SK-N-SH (cell line): ENCODE measurements at regions not wholly inside any gene's neighbourhood (a gene's known extent, or its start where the extent isn't known, plus 50 kb on each side); places are given as distances from the start of the nearest gene placed in this dataset.

Experiments used
- EZH2phosphoT487 ChIP-seq: fragments of 200-600 bp; sonication (generic); IDR thresholded peaks from 2 replicates; pipeline ENCODE4 v1.6.1; 2017; ENCODE audit warnings: low read depth, mixed run types, mild to moderate bottlenecking, antibody characterized with exemption, moderate library complexity, borderline replicate concordance
- FOXM1 ChIP-seq: IDR thresholded peaks from 2 replicates; pipeline ENCODE4 v1.4.0; 2012; ENCODE audit warnings: low read depth, mild to moderate bottlenecking
- JUND ChIP-seq: IDR thresholded peaks from 2 replicates; pipeline ENCODE4 v1.4.0; 2012
- POLR2AphosphoS5 ChIP-seq: IDR thresholded peaks from 2 replicates; pipeline ENCODE4 v1.6.1; 2012; ENCODE audit warnings: low read depth, low read length
- RAD21 ChIP-seq: IDR thresholded peaks from 2 replicates; pipeline ENCODE4 v1.6.1; 2012; ENCODE audit warnings: mild to moderate bottlenecking, low read length
- RCOR1 ChIP-seq: fragments of 150-350 bp; IDR thresholded peaks from 2 replicates; pipeline ENCODE4 v1.6.1; 2017; ENCODE audit warnings: antibody characterized with exemption, low read length
- SMC3 ChIP-seq: IDR thresholded peaks from 2 replicates; pipeline ENCODE4 v1.6.1; 2012; ENCODE audit warnings: low read depth, low read length, improper control_type of control experiment
- TF ChIP-seq, protein P1 (sequence below): fragments of 150-350 bp; IDR thresholded peaks from 2 replicates; pipeline ENCODE4 v1.6.1; 2016; ENCODE audit warnings: mild to moderate bottlenecking, low read depth, low read length
- TF ChIP-seq, protein P2 (sequence below): fragments of 200-600 bp; sonication (generic); IDR thresholded peaks from 2 replicates; pipeline ENCODE4 v1.6.1; 2017; ENCODE audit warnings: antibody characterized with exemption, mild to moderate bottlenecking, moderate library complexity
- TF ChIP-seq, protein P3 (sequence below): IDR thresholded peaks from 2 replicates; pipeline ENCODE4 v1.4.0; 2012; ENCODE audit warnings: low read depth

DNA sequence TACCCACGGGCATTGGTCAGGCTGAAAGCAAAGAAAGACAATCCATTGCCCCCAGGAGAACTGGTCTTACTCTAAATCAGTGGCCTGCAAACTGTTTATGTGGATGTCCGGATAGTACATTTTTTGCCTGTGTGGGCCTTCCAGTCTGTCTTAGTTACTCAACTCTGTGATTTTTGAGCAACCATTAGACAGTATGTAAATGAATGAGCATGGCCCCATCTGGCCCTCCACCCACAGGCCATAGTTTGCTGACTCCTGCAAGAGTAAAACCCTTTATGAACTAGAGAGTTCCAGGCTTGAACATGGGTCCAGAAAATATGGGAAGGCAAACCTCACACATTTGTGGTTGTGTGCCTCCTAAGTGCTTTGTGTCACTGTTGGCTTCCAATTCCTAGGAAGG, 55.7 kb upstream of the CYP1B1 start:
- TF ChIP-seq JUND (no peak), RCOR1 (no peak), EZH2phosphoT487 (no peak), FOXM1 (no peak), POLR2AphosphoS5 (no peak), RAD21 (no peak), SMC3 (no peak)
- TF ChIP-seq, protein P1, sequence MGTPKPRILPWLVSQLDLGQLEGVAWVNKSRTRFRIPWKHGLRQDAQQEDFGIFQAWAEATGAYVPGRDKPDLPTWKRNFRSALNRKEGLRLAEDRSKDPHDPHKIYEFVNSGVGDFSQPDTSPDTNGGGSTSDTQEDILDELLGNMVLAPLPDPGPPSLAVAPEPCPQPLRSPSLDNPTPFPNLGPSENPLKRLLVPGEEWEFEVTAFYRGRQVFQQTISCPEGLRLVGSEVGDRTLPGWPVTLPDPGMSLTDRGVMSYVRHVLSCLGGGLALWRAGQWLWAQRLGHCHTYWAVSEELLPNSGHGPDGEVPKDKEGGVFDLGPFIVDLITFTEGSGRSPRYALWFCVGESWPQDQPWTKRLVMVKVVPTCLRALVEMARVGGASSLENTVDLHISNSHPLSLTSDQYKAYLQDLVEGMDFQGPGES = no peak
- TF ChIP-seq, protein P2, sequence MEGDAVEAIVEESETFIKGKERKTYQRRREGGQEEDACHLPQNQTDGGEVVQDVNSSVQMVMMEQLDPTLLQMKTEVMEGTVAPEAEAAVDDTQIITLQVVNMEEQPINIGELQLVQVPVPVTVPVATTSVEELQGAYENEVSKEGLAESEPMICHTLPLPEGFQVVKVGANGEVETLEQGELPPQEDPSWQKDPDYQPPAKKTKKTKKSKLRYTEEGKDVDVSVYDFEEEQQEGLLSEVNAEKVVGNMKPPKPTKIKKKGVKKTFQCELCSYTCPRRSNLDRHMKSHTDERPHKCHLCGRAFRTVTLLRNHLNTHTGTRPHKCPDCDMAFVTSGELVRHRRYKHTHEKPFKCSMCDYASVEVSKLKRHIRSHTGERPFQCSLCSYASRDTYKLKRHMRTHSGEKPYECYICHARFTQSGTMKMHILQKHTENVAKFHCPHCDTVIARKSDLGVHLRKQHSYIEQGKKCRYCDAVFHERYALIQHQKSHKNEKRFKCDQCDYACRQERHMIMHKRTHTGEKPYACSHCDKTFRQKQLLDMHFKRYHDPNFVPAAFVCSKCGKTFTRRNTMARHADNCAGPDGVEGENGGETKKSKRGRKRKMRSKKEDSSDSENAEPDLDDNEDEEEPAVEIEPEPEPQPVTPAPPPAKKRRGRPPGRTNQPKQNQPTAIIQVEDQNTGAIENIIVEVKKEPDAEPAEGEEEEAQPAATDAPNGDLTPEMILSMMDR = no peak
- TF ChIP-seq, protein P3, sequence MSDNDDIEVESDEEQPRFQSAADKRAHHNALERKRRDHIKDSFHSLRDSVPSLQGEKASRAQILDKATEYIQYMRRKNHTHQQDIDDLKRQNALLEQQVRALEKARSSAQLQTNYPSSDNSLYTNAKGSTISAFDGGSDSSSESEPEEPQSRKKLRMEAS = no peak
